OCI-LY1 (cell line): ENCODE measurements at regions not wholly inside any gene's neighbourhood (a gene's known extent, or its start where the extent isn't known, plus 50 kb on each side); places are given as distances from the start of the nearest gene placed in this dataset.

Experiments
- H2AFZ ChIP-seq: fragments of 200-600 bp; sonication (generic), shearing (Covaris generic); 2 replicates; pipeline ENCODE4 v1.6.0; 2014; ENCODE audit warnings: antibody characterized with exemption, mild to moderate bottlenecking, low read length
- H3F3A ChIP-seq: fragments of 200-600 bp; sonication (generic), shearing (Covaris generic); 2 replicates; pipeline ENCODE4 v1.6.0; 2014; ENCODE audit warnings: mild to moderate bottlenecking, antibody characterized with exemption, low read length, moderate library complexity; ENCODE audit not compliant: insufficient read depth
- H3K27ac ChIP-seq: fragments of 200-600 bp; sonication (generic); 2 replicates; pipeline ENCODE4 v1.5.1; 2014; ENCODE audit warnings: low read length, mixed run types, mild to moderate bottlenecking, low read depth; ENCODE audit not compliant: poor library complexity, severe bottlenecking
- H3K27me3 ChIP-seq: fragments of 200-600 bp; sonication (generic); 2 replicates; pipeline ENCODE4 v1.6.0; 2014; ENCODE audit warnings: antibody characterized with exemption, mild to moderate bottlenecking, low read length, moderate library complexity; ENCODE audit not compliant: insufficient read depth
- H3K36me3 ChIP-seq: fragments of 200-600 bp; sonication (generic); 2 replicates; pipeline ENCODE4 v1.6.1; 2014; ENCODE audit warnings: mild to moderate bottlenecking, antibody characterized with exemption, low read length, moderate library complexity, mixed read lengths; ENCODE audit not compliant: insufficient read depth
- H3K4me1 ChIP-seq: fragments of 200-600 bp; sonication (generic); 2 replicates; pipeline ENCODE4 v1.5.1; 2014; ENCODE audit warnings: mild to moderate bottlenecking, low read length, moderate library complexity; ENCODE audit not compliant: insufficient read depth, severe bottlenecking
- H3K4me2 ChIP-seq: fragments of 200-600 bp; sonication (generic), shearing (Covaris generic); 2 replicates; pipeline ENCODE4 v1.6.1; 2014; ENCODE audit warnings: low read length
- H3K4me3 ChIP-seq: fragments of 200-600 bp; sonication (generic); 2 replicates; pipeline ENCODE4 v1.5.1; 2014; ENCODE audit warnings: low read length, low read depth, mild to moderate bottlenecking, mixed read lengths; ENCODE audit not compliant: poor library complexity, severe bottlenecking
- H3K79me2 ChIP-seq: fragments of 200-600 bp; shearing (Covaris generic); 2 replicates; pipeline ENCODE4 v1.6.1; 2016; ENCODE audit warnings: mixed run types, low read length, mixed read lengths; ENCODE audit not compliant: insufficient read depth
- H3K9ac ChIP-seq: fragments of 200-600 bp; sonication (generic), shearing (Covaris generic); 2 replicates; pipeline ENCODE4 v1.6.1; 2014; ENCODE audit warnings: mild to moderate bottlenecking, low read length, mixed read lengths
- H3K9me2 ChIP-seq: fragments of 200-600 bp; sonication (generic), shearing (Covaris generic); 2 replicates; pipeline ENCODE4 v1.6.1; 2014; ENCODE audit warnings: low read depth, mild to moderate bottlenecking, low read length, mixed read lengths
- H3K9me3 ChIP-seq: fragments of 200-600 bp; shearing (Covaris generic); 2 replicates; pipeline ENCODE4 v1.6.1; 2014; ENCODE audit warnings: low read length, mixed read lengths
- H4K20me1 ChIP-seq: fragments of 200-600 bp; sonication (generic), shearing (Covaris generic); 2 replicates; pipeline ENCODE4 v1.6.0; 2016; ENCODE audit warnings: mild to moderate bottlenecking, low read length; ENCODE audit not compliant: insufficient read depth
- EZH2 ChIP-seq: fragments of 200-600 bp; sonication (generic), shearing (Covaris generic); IDR thresholded peaks from 2 replicates; pipeline ENCODE4 v1.8.0; 2017; ENCODE audit warnings: borderline replicate concordance, mixed run types, mild to moderate bottlenecking, antibody characterized with exemption, low read length, moderate library complexity, mixed read lengths
- TF ChIP-seq, protein P1 (sequence below): fragments of 200-600 bp; sonication (generic), shearing (Covaris generic); IDR thresholded peaks from 2 replicates; pipeline ENCODE4 v1.5.1; 2017; ENCODE audit warnings: mild to moderate bottlenecking, antibody characterized with exemption, low read length, moderate library complexity, mixed read lengths

DNA sequence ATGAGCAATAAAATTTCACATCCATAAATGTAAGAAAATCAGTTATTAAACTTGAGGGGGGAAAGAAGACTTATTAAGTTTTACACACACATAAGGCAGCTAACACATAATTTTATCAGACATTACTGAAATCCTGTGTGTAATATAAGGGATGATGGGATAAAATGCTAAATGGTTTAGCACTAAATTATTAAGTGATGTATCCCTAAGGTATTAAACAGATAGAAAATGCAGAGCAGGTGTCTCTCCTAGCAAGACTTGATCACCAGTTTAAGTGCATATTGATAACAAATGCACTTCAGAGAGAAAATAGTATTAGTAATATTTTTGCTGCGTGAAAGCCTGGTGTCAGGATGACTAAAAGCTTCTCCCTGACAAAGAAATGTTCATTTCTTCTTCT is 172.8 kb upstream of the ZFP64 start:
- no peak overlapping the region for H3K27ac ChIP-seq
- H3K4me3 ChIP-seq = no peak overlapping the region
- H2AFZ ChIP-seq = no peak overlapping the region
- no peaks in the 10 kb centered on the region for H3K79me2 ChIP-seq
- H3K9me2 ChIP-seq = no peaks in the 10 kb centered on the region
- no peaks in the 10 kb centered on the region for H3K27me3 ChIP-seq
- no peak overlapping the region for H3K9ac ChIP-seq
- no peaks in the 10 kb centered on the region for H3F3A ChIP-seq
- H3K9me3 ChIP-seq = no peaks in the 10 kb centered on the region
- no peaks in the 10 kb centered on the region for H3K4me1 ChIP-seq
- TF ChIP-seq EZH2 = no peak
- TF ChIP-seq, protein P1, sequence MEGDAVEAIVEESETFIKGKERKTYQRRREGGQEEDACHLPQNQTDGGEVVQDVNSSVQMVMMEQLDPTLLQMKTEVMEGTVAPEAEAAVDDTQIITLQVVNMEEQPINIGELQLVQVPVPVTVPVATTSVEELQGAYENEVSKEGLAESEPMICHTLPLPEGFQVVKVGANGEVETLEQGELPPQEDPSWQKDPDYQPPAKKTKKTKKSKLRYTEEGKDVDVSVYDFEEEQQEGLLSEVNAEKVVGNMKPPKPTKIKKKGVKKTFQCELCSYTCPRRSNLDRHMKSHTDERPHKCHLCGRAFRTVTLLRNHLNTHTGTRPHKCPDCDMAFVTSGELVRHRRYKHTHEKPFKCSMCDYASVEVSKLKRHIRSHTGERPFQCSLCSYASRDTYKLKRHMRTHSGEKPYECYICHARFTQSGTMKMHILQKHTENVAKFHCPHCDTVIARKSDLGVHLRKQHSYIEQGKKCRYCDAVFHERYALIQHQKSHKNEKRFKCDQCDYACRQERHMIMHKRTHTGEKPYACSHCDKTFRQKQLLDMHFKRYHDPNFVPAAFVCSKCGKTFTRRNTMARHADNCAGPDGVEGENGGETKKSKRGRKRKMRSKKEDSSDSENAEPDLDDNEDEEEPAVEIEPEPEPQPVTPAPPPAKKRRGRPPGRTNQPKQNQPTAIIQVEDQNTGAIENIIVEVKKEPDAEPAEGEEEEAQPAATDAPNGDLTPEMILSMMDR = no peak
- no peak overlapping the region for H3K4me2 ChIP-seq
- no peaks in the 10 kb centered on the region for H3K36me3 ChIP-seq
- H4K20me1 ChIP-seq = no peaks in the 10 kb centered on the region

- Histone ChIP-seq H3K9me3 (no peaks in the 10 kb centered on the region), H2AFZ (no peak overlapping the region), H3K27me3 (no peaks in the 10 kb centered on the region), H3K4me2 (no peak overlapping the region), H3K9ac (no peak overlapping the region), H3K36me3 (no peaks in the 10 kb centered on the region), H3F3A (no peaks in the 10 kb centered on the region), H4K20me1 (no peaks in the 10 kb centered on the region), H3K9me2 (no peaks in the 10 kb centered on the region), H3K4me3 (no peak overlapping the region), H3K27ac (no peak overlapping the region), H3K79me2 (no peaks in the 10 kb centered on the region), H3K4me1 (no peaks in the 10 kb centered on the region)
- TF ChIP-seq, protein P1 = no peak
- no peak for TF ChIP-seq EZH2
Measured at GRCh38 chr20:52361650-52362049, 170.1 kb upstream of the ZFP64 start.

DNA sequence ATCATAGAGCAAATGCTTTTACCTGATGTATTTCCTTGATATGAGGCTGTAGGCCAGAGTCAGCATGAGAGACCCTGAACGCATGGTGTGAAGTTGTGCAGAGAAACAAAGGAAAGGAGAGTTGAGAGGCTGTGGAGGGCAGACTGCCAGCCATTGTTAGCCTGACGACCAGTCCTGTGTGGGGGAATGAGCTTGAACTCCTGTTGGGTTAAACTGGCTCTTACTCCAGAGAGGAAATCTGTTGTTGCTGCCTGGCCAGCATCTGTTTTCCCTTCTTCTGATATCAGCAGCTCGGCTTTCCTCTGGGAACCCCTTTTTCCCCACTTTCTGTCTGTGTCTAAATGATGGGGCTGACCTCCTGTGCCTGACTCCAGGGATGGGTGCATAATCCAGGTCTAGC is 158.2 kb upstream of the ZFP64 start:
- Histone ChIP-seq H3K4me2 (no peak overlapping the region), H3K4me1 (no peaks in the 10 kb centered on the region), H2AFZ (no peak overlapping the region), H3K79me2 (no peaks in the 10 kb centered on the region), H3F3A (no peaks in the 10 kb centered on the region), H4K20me1 (no peaks in the 10 kb centered on the region), H3K9me2 (no peaks in the 10 kb centered on the region), H3K27ac (no peak overlapping the region), H3K9me3 (no peaks in the 10 kb centered on the region), H3K36me3 (no peaks in the 10 kb centered on the region), H3K27me3 (no peaks in the 10 kb centered on the region; the same call in 1 of the 2 replicates), H3K9ac (no peak overlapping the region), H3K4me3 (no peak overlapping the region)
- TF ChIP-seq EZH2 = no peak
- TF ChIP-seq, protein P1 = no peak
